Heart left ventricle (tissue), 13 donors: ENCODE measurements at regions not wholly inside any gene's neighbourhood (a gene's known extent, or its start where the extent isn't known, plus 50 kb on each side); places are given as distances from the start of the nearest gene placed in this dataset.

Experiments used
- CTCF ChIP-seq, 12 donors: fragments of 200-600 bp; sonication (generic) in 4 of 12; IDR thresholded peaks; one replicate each; pipeline versions ENCODE4 v1.5.0 to v1.8.0; 2018 to 2022; ENCODE audit warnings: antibody characterized with exemption in 12 of 12, mild to moderate bottlenecking in 5 of 12
- POLR2A ChIP-seq, 2 donors: fragments of 450-650 bp; IDR thresholded peaks; one replicate each; pipeline ENCODE4 v1.6.1; 2017; ENCODE audit warnings: antibody characterized with exemption in 2 of 2, mild to moderate bottlenecking in 2 of 2, moderate library complexity in 2 of 2
- donor health status: ischemic (EF 13 %, LVEDD 7.1; RV severe dilation, severe dysfunction).
- donor health status: DM: no; HTN: yes; CAD: no.
- donor health status: DM: no; HTN: no; CAD: no.
- donor health status: ischemic (EF 25% LVEDD 6.9; RV normal size, moderate dysfunction).
- donor health status: ischemic (EF 25% LVEDD 5.7; RV mildly dilated, moderate dysfunction).
- donor health status: ischemic (EF 35%, LVEDD 5.7; RV mildly dilated, moderate dysfunction).
- donor health status: nonischemic (EF 11% LVEDD 7.7; RV severe dilation, severe dysfunction).
- donor health status: DM: yes; HTN: yes; CAD: no.
- donor health status: PGD.
- donor health status: ischemic (EF 29% LVEDD 5.4; RV normal size, mild dysfunction).
- donor health status: nonischemic (EF 23%, LVEDD 6.1; RV moderate dilation, normal function).

DNA sequence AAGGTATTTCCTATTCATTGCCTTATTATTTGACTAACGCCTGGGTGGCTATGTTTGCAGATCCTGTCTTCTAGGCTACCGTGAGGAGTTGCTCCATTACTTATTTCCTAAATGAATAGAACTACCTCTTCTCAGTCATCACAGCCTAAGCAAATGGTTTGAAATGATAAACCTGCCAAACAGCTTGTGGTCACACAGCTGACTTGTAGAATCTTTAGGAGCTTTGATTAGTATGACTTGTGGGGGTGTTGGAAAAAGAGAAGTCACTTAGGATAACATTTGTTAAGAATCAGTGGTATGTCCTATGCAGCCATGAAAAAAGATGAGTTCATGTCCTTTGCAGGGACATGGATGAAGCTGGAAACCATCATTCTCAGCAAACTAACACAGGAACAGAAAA lies 169.3 kb downstream of the PPARGC1A start:
- TF ChIP-seq CTCF (IDR thresholded peaks at IDR 0.05) (no peak), POLR2A (IDR thresholded peaks at IDR 0.05) (no peak)
